Vagina (tissue), 2 donors: ENCODE measurements at regions not wholly inside any gene's neighbourhood (a gene's known extent, or its start where the extent isn't known, plus 50 kb on each side); places are given as distances from the start of the nearest gene placed in this dataset.

ENCODE experiments used
- DNase-seq, 2 donors: peaks; one replicate each; pipeline ENCODE4 v3.0.0-alpha.2; 2017; ENCODE audit errors: extremely low spot score in 2 of 2
- H3K27ac ChIP-seq: fragments of 200-600 bp; sonication (generic); one replicate; pipeline ENCODE4 v1.5.1; 2019
- H3K27me3 ChIP-seq: fragments of 200-600 bp; sonication (generic); one replicate; pipeline ENCODE4 v1.5.1; 2019
- H3K36me3 ChIP-seq, 2 donors: fragments of 200-600 bp; sonication (generic); one replicate each; pipeline ENCODE4 v1.5.1; 2017 to 2019
- H3K4me1 ChIP-seq: fragments of 200-600 bp; sonication (generic); one replicate; pipeline ENCODE4 v1.5.1; 2019
- H3K4me3 ChIP-seq, 2 donors: fragments of 200-600 bp; sonication (generic); 1 replicate in 1 of 2; 2 replicates in 1 of 2; pipeline ENCODE4 v1.5.1; 2016 to 2019
- H3K9me3 ChIP-seq: fragments of 200-600 bp; sonication (generic); one replicate; pipeline ENCODE4 v1.5.1; 2019
- POLR2A ChIP-seq, 2 donors: fragments of 450-650 bp; IDR thresholded peaks; one replicate each; pipeline ENCODE4 v1.6.1; 2017; ENCODE audit warnings: antibody characterized with exemption in 2 of 2, mild to moderate bottlenecking in 2 of 2, moderate library complexity in 2 of 2
- POLR2AphosphoS5 ChIP-seq, 2 donors: sonication (generic); formaldehyde crosslinking; IDR thresholded peaks; one replicate each; pipeline ENCODE4 v1.9.0; 2017; ENCODE audit warnings: antibody characterized with exemption in 2 of 2, mild to moderate bottlenecking in 2 of 2, low read depth in 1 of 2; ENCODE audit not compliant: insufficient read depth in 1 of 2
- intact Hi-C: fragments of 100-400 bp; cut with DNase I; formaldehyde crosslinking; loops from one replicate; pipeline ENCODE4 v1.15.1; 2023
- TF ChIP-seq, protein P1 (sequence below), 3 experiments: fragments of 450-650 bp in 2 of 3; fragments of 200-600 bp in 1 of 3; sonication (generic) in 1 of 3; IDR thresholded peaks; one replicate each; pipeline ENCODE4 v1.5.1; 2017 to 2019; ENCODE audit warnings: antibody characterized with exemption in 3 of 3, mild to moderate bottlenecking in 2 of 3, moderate library complexity in 2 of 3

DNA sequence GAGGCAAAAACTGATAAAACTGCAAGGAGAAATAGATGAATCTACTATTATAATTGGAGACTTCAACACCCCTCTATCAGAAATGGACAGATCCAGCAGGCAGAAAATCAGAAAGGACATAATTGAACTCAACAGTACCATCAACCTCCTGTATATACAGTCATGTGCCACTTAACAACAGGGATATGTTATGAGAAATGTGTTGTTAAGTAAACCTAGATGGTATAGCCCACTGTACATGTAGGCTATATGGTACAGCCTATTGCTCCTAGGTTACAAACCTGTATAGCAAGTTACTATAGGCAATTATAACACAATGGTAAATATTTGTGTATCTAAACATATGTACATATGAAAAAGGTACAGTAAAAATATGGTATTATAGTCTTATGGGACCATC lies 66.8 kb upstream of the PHF21A start:
- Histone ChIP-seq H3K36me3 (no peaks in the 10 kb centered on the region), H3K4me3 (no peak overlapping the region), H3K27me3 (no peaks in the 10 kb centered on the region), H3K4me1 (no peaks in the 10 kb centered on the region), H3K27ac (no peak overlapping the region), H3K9me3 (no peaks in the 10 kb centered on the region)
- no peak for DNase-seq
- TF ChIP-seq, protein P1, sequence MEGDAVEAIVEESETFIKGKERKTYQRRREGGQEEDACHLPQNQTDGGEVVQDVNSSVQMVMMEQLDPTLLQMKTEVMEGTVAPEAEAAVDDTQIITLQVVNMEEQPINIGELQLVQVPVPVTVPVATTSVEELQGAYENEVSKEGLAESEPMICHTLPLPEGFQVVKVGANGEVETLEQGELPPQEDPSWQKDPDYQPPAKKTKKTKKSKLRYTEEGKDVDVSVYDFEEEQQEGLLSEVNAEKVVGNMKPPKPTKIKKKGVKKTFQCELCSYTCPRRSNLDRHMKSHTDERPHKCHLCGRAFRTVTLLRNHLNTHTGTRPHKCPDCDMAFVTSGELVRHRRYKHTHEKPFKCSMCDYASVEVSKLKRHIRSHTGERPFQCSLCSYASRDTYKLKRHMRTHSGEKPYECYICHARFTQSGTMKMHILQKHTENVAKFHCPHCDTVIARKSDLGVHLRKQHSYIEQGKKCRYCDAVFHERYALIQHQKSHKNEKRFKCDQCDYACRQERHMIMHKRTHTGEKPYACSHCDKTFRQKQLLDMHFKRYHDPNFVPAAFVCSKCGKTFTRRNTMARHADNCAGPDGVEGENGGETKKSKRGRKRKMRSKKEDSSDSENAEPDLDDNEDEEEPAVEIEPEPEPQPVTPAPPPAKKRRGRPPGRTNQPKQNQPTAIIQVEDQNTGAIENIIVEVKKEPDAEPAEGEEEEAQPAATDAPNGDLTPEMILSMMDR (IDR thresholded peaks at IDR 0.05): no peak
- no peak for TF ChIP-seq POLR2AphosphoS5 (IDR thresholded peaks at IDR 0.05; ENCODE audit: insufficient read depth in 1 of 2, low read depth in 1 of 2)
- no peak for TF ChIP-seq POLR2A (IDR thresholded peaks at IDR 0.05)
- intact Hi-C loops: no loop called here

DNA sequence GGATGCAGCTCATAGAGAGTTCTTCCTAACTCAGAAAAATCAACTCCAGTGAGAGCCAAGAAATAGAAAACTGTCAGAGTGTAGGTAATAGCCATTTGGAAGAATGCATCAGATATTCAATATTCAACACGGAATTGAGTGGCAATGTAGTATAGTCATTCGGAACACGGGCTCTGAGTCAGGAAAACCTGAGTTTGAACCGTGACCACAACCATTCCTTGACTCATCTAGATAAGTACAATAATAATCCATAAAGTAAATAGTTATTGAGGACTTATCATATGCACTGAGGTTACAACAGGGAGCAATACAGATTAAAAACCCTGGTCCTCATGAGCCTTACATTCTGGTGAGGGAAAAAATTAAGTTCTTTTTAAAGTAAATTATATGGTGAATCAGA lies 62.6 kb upstream of the PHF21A start:
- no peaks in the 10 kb centered on the region for H3K9me3 ChIP-seq
- H3K4me3 ChIP-seq: no peak overlapping the region
- no peak for DNase-seq
- H3K36me3 ChIP-seq: no peaks in the 10 kb centered on the region
- TF ChIP-seq, protein P1 (IDR thresholded peaks at IDR 0.05): no peak
- TF ChIP-seq POLR2AphosphoS5 (IDR thresholded peaks at IDR 0.05; ENCODE audit: insufficient read depth in 1 of 2, low read depth in 1 of 2) (no peak), POLR2A (IDR thresholded peaks at IDR 0.05) (no peak)
- H3K4me1 ChIP-seq: no peaks in the 10 kb centered on the region
- intact Hi-C loops: no loop called here
- H3K27me3 ChIP-seq: no peaks in the 10 kb centered on the region
- no peak overlapping the region for H3K27ac ChIP-seq

DNA sequence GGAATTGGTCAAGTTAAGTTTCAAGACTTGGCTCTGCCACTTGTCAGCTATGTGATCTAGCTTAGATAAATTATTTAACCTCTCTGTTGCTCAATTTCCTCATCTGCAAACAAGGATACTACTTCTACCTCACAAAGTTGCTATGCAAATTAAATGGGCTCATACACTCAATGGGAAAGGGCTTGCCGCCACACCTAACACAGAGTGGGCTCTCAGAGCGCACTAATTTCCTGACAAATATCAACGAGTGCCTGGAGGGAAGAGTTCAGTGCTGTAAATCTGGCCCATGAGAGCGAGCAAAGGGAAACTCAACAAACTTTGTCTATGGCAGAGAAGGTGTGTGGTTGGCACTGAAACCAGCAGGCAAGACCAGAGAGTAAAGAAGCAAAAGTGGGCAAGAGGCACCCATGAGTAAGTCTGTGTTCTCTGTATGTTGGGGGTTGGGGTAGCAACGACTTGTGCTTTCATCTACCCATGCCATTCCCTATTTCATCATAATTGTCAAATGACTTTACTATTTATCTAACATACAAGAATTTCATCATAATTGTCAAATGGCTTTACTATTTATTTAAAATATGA lies 60.7 kb upstream of the PHF21A start:
- TF ChIP-seq POLR2A (IDR thresholded peaks at IDR 0.05) (no peak), POLR2AphosphoS5 (IDR thresholded peaks at IDR 0.05; ENCODE audit: insufficient read depth in 1 of 2, low read depth in 1 of 2) (no peak)
- TF ChIP-seq, protein P1 (IDR thresholded peaks at IDR 0.05): no peak
- intact Hi-C loops: no loop called here
- no peaks in the 10 kb centered on the region for H3K9me3 ChIP-seq
- DNase-seq: no peak
- no peaks in the 10 kb centered on the region for H3K36me3 ChIP-seq
- H3K4me1 ChIP-seq: no peaks in the 10 kb centered on the region
- no peak overlapping the region for H3K27ac ChIP-seq
- H3K4me3 ChIP-seq: no peak overlapping the region
- no peaks in the 10 kb centered on the region for H3K27me3 ChIP-seq

DNA sequence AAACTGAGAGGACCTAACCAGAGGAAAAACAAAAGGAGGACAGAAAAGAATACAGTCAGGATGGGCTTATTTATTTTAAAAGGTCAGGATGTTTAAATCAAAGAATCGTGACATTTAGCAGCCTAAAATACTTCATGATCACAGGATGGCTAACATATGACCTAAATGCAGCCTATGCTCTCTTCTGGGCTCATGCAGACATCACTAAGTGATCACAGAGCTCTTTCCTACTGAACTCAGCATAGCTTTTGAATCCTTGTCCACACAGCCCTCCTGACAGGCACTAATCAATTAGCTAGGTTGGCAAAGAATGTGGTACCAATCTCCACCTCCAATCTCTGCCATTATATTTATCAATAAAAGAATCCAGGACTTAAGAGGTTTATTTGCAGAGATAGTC lies 60.1 kb upstream of the PHF21A start:
- Histone ChIP-seq H3K27ac (no peak overlapping the region), H3K4me3 (no peak overlapping the region), H3K9me3 (no peaks in the 10 kb centered on the region), H3K4me1 (no peaks in the 10 kb centered on the region), H3K36me3 (no peaks in the 10 kb centered on the region), H3K27me3 (no peaks in the 10 kb centered on the region)
- intact Hi-C loops: no loop called here
- DNase-seq: no peak
- no peak for TF ChIP-seq POLR2AphosphoS5 (IDR thresholded peaks at IDR 0.05; ENCODE audit: insufficient read depth in 1 of 2, low read depth in 1 of 2)
- TF ChIP-seq POLR2A (IDR thresholded peaks at IDR 0.05): no peak
- TF ChIP-seq, protein P1 (IDR thresholded peaks at IDR 0.05): no peak

DNA sequence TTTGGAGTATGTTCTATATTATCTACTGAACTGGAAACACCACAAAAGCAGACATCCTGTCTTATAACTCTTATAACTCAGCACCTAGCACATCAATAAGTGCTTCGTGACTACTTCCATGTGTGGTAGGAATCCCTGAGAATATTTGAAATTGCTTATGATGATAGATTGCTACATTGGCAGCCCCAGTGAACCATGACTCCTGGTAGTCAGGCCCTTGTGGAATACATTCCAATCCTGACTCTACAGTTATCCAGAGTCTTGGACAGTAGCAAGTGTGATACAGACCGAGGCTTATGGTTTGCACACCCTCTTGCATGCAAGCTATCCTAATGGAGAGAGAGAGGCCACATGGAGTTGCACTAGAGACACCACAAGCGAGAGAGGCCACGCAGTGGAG lies 59.5 kb upstream of the PHF21A start:
- Histone ChIP-seq H3K27me3 (no peaks in the 10 kb centered on the region), H3K4me3 (no peak overlapping the region), H3K36me3 (no peaks in the 10 kb centered on the region), H3K4me1 (no peaks in the 10 kb centered on the region), H3K27ac (no peak overlapping the region), H3K9me3 (no peaks in the 10 kb centered on the region)
- TF ChIP-seq POLR2A (IDR thresholded peaks at IDR 0.05) (no peak), POLR2AphosphoS5 (IDR thresholded peaks at IDR 0.05; ENCODE audit: insufficient read depth in 1 of 2, low read depth in 1 of 2) (no peak)
- TF ChIP-seq, protein P1 (IDR thresholded peaks at IDR 0.05): no peak
- intact Hi-C loops: no loop called here
- no peak for DNase-seq
